Suprapubic skin (tissue), 3 donors: ENCODE measurements at regions not wholly inside any gene's neighbourhood (a gene's known extent, or its start where the extent isn't known, plus 50 kb on each side); places are given as distances from the start of the nearest gene placed in this dataset.

Experiments used
- CTCF ChIP-seq, 2 donors: fragments of 200-600 bp in 1 of 2; fragments of 450-650 bp in 1 of 2; sonication (generic) in 1 of 2; IDR thresholded peaks; one replicate each; pipeline ENCODE4 v1.5.1; 2016 to 2019; ENCODE audit warnings: antibody characterized with exemption in 2 of 2, mild to moderate bottlenecking in 1 of 2, moderate library complexity in 1 of 2
- POLR2A ChIP-seq, 2 donors: fragments of 450-650 bp; IDR thresholded peaks; one replicate each; pipeline ENCODE4 v1.6.1; 2017; ENCODE audit warnings: antibody characterized with exemption in 2 of 2, mild to moderate bottlenecking in 2 of 2, moderate library complexity in 2 of 2

GRCh38 chr13:80551650-80552497 is 210.9 kb upstream of the SPRY2 start:
- TF ChIP-seq CTCF (IDR thresholded peaks at IDR 0.05) (no peak), POLR2A (IDR thresholded peaks at IDR 0.05) (no peak)
